Thyroid gland (tissue), 4 donors: ENCODE measurements at regions not wholly inside any gene's neighbourhood (a gene's known extent, or its start where the extent isn't known, plus 50 kb on each side); places are given as distances from the start of the nearest gene placed in this dataset.

Experiments used
- CTCF ChIP-seq, 6 experiments: fragments of 200-600 bp in 3 of 6; fragments of 450-650 bp in 3 of 6; sonication (generic) in 3 of 6; IDR thresholded peaks; one replicate each; pipeline ENCODE4 v1.5.1; 2016 to 2019; ENCODE audit warnings: antibody characterized with exemption in 6 of 6, mild to moderate bottlenecking in 2 of 6, inconsistent platforms in 1 of 6, moderate library complexity in 1 of 6
- POLR2A ChIP-seq, 2 donors: fragments of 450-650 bp; IDR thresholded peaks; one replicate each; pipeline ENCODE4 v1.6.1; 2017; ENCODE audit warnings: antibody characterized with exemption in 2 of 2, mild to moderate bottlenecking in 2 of 2, moderate library complexity in 1 of 2

GRCh38 chr11:91872243-91872642 lies 352.4 kb upstream of the FAT3 start:
- no peak for TF ChIP-seq POLR2A (IDR thresholded peaks at IDR 0.05)
- TF ChIP-seq CTCF (IDR thresholded peaks at IDR 0.05): no peak
